Epithelial cell of esophagus (primary cell): ENCODE measurements at regions not wholly inside any gene's neighbourhood (a gene's known extent, or its start where the extent isn't known, plus 50 kb on each side); places are given as distances from the start of the nearest gene placed in this dataset.

Experiments used
- DNase-seq: peaks from one replicate; pipeline ENCODE4 v3.0.0; 2010; ENCODE audit warnings: low read depth
- H3K4me3 ChIP-seq: 2 replicates; pipeline ENCODE4 v1.5.1; 2011; ENCODE audit warnings: mild to moderate bottlenecking, low read length, control low read depth
- CTCF ChIP-seq: IDR thresholded peaks from 2 replicates; pipeline ENCODE4 v1.5.1; 2011; ENCODE audit warnings: low read depth, mild to moderate bottlenecking, low read length, control low read depth, inconsistent platforms; ENCODE audit not compliant: insufficient read depth; ENCODE audit errors: missing control alignments

GRCh38 chr5:18219241-18219640 lies 585.0 kb downstream of the TAF11L14 start:
- no peak for DNase-seq
- no peak for TF ChIP-seq CTCF
- no peak overlapping the region for H3K4me3 ChIP-seq

- peak; percentile 63 for DNase-seq
- no peak for TF ChIP-seq CTCF
Measured at GRCh38 chr5:18220631-18221030, 586.4 kb downstream of the TAF11L14 start.

GRCh38 chr5:18236386-18236785 lies 602.1 kb downstream of the TAF11L14 start:
- DNase-seq = peak; percentile 84
- H3K4me3 ChIP-seq = no peak overlapping the region
- TF ChIP-seq CTCF = no peak

More at GRCh38 chr5:18220631-18221030, 586.4 kb downstream of the TAF11L14 start:
- no peak overlapping the region for H3K4me3 ChIP-seq

- no peak for TF ChIP-seq CTCF
- DNase-seq = peak; percentile 69
Measured at GRCh38 chr5:18238321-18238720, 604.1 kb downstream of the TAF11L14 start.

GRCh38 chr5:18240971-18241370 lies 606.7 kb downstream of the TAF11L14 start:
- DNase-seq = no peak
- TF ChIP-seq CTCF = no peak
- no peak overlapping the region for H3K4me3 ChIP-seq

More at GRCh38 chr5:18238321-18238720, 604.1 kb downstream of the TAF11L14 start:
- H3K4me3 ChIP-seq = no peak overlapping the region

- no peak overlapping the region for H3K4me3 ChIP-seq
- TF ChIP-seq CTCF = no peak
- peak; percentile 27 for DNase-seq
Measured at GRCh38 chr5:18243846-18244245, 609.6 kb downstream of the TAF11L14 start.

- no peak overlapping the region for H3K4me3 ChIP-seq
- DNase-seq = no peak
- TF ChIP-seq CTCF = no peak
Measured at GRCh38 chr5:18244309-18244708, 610.0 kb downstream of the TAF11L14 start.
